ENCODE measurements at regions not wholly inside any gene's neighbourhood (a gene's known extent, or its start where the extent isn't known, plus 50 kb on each side); places are given as distances from the start of the nearest gene placed in this dataset.

GRCh38 chr11:16484434-16484833, 128.1 kb upstream of the SOX6 start:
- TF ChIP-seq TAF1 (IDR thresholded peaks at IDR 0.05; ENCODE audit: borderline replicate concordance, insufficient read depth, low read length) (no peak), SIN3A (IDR thresholded peaks at IDR 0.05; ENCODE audit: borderline replicate concordance, insufficient read depth, low read length) (no peak), FOXP2 (optimal IDR thresholded peaks at IDR 0.05; ENCODE audit: borderline replicate concordance, extremely low read depth, extremely low read length, insufficient read depth) (no peak), POLR2AphosphoS5 (IDR thresholded peaks at IDR 0.05; ENCODE audit: low read depth, low read length) (no peak), REST (IDR thresholded peaks at IDR 0.05; ENCODE audit: insufficient read depth in 1 of 2, low read depth in 2 of 2, low read length in 2 of 2) (no peak)

- no peak for TF ChIP-seq POLR2AphosphoS5 (IDR thresholded peaks at IDR 0.05; ENCODE audit: low read depth, low read length)
- TF ChIP-seq REST (IDR thresholded peaks at IDR 0.05; ENCODE audit: insufficient read depth in 1 of 2, low read depth in 2 of 2, low read length in 2 of 2), result no peak
- TF ChIP-seq SIN3A (IDR thresholded peaks at IDR 0.05; ENCODE audit: borderline replicate concordance, insufficient read depth, low read length), result no peak
- TF ChIP-seq FOXP2 (optimal IDR thresholded peaks at IDR 0.05; ENCODE audit: borderline replicate concordance, extremely low read depth, extremely low read length, insufficient read depth), result no peak
- TF ChIP-seq TAF1 (IDR thresholded peaks at IDR 0.05; ENCODE audit: borderline replicate concordance, insufficient read depth, low read length), result no peak
These were observed 118.3 kb upstream of the SOX6 start for GRCh38 chr11:16474659-16475058.

DNA sequence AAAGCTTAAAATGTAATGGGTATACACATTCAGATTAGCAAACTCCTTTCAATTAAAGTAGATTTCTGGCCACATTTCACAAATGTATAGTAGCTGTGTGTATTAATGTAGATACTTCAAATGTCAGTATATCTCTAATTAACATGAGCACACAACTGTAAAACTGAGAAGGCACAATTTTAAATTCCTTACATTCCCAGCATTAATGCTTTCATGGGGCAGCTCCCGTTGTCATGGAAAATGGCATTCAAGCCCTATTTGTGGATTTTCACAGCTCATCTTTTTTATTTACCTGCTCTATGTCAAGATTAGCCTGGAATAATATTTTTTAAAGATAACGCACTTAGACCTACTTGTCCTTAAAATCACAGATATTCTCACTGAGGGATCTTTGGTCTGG, 113.6 kb upstream of the SOX6 start:
- no peak for TF ChIP-seq FOXP2 (optimal IDR thresholded peaks at IDR 0.05; ENCODE audit: borderline replicate concordance, extremely low read depth, extremely low read length, insufficient read depth)
- no peak for TF ChIP-seq POLR2AphosphoS5 (IDR thresholded peaks at IDR 0.05; ENCODE audit: low read depth, low read length)
- TF ChIP-seq TAF1 (IDR thresholded peaks at IDR 0.05; ENCODE audit: borderline replicate concordance, insufficient read depth, low read length), result no peak
- no peak for TF ChIP-seq REST (IDR thresholded peaks at IDR 0.05; ENCODE audit: insufficient read depth in 1 of 2, low read depth in 2 of 2, low read length in 2 of 2)
- TF ChIP-seq SIN3A (IDR thresholded peaks at IDR 0.05; ENCODE audit: borderline replicate concordance, insufficient read depth, low read length), result no peak

- TF ChIP-seq REST (IDR thresholded peaks at IDR 0.05; ENCODE audit: insufficient read depth in 1 of 2, low read depth in 2 of 2, low read length in 2 of 2) (no peak), SIN3A (IDR thresholded peaks at IDR 0.05; ENCODE audit: borderline replicate concordance, insufficient read depth, low read length) (no peak), POLR2AphosphoS5 (IDR thresholded peaks at IDR 0.05; ENCODE audit: low read depth, low read length) (no peak), TAF1 (IDR thresholded peaks at IDR 0.05; ENCODE audit: borderline replicate concordance, insufficient read depth, low read length) (no peak), FOXP2 (optimal IDR thresholded peaks at IDR 0.05; ENCODE audit: borderline replicate concordance, extremely low read depth, extremely low read length, insufficient read depth) (no peak)
These were observed 112.5 kb upstream of the SOX6 start for GRCh38 chr11:16468735-16469453.
